K562 (cell line): ENCODE measurements at regions not wholly inside any gene's neighbourhood (a gene's known extent, or its start where the extent isn't known, plus 50 kb on each side); places are given as distances from the start of the nearest gene placed in this dataset.

Source experiments
- ATAC-seq: fragments of 200-7000 bp; cut with Tn5 transposase; 3 replicates; pipeline ENCODE4 v1.9.1; 2020; ENCODE audit warnings: moderate library complexity
- BruUV-seq: library from RNA; stranded (reverse); fragments of 400-500 nt; replicated peaks from 2 replicates; lab custom pipeline; 2021; lab: Mats Ljungman, UMichigan
- CTCF ChIA-PET: fragments of 300-600 bp; formaldehyde crosslinking; extraction: SDS; loops from one replicate; lab custom pipeline; 2021; ENCODE audit warnings: low intra/inter-chr PET ratio; lab: Yijun Ruan, JAX
- POLR2A ChIA-PET: fragments of 300-600, 350-650 bp; sonication (Branson Sonifier 250); formaldehyde crosslinking; extraction: SDS; loops from one replicate; lab custom pipeline; 2021; ENCODE audit warnings: antibody characterized with exemption, inconsistent platforms; lab: Yijun Ruan, JAX
- DNase-seq, 4 experiments: peaks; one replicate each; pipeline versions ENCODE4 v3.0.0 to v3.0.0-alpha.2; 2011 to 2018; ENCODE audit warnings: low spot score in 3 of 4, mixed read lengths in 3 of 4; ENCODE audit errors: extremely low read depth in 1 of 4
- FAIRE-seq: peaks from 2 replicates; lab custom pipeline; 2011; peaks lifted over from hg19 to GRCh38; lab: Jason Lieb, UNC
- H2AFZ ChIP-seq: 2 replicates; pipeline ENCODE4 v1.6.0; 2011; ENCODE audit warnings: low read depth, low read length, control low read depth, inconsistent platforms
- H3K27ac ChIP-seq: fragments of 200-600 bp; 3 replicates; pipeline ENCODE4 v1.8.0; 2011; ENCODE audit warnings: low read depth, mild to moderate bottlenecking, control low read depth, inconsistent platforms, low read length, moderate library complexity, mixed read lengths; ENCODE audit errors: extremely low read depth
- H3K27me3 ChIP-seq, 2 experiments: fragments of 300-600 bp in 1 of 2; 2 replicates in 1 of 2; 3 replicates in 1 of 2; pipeline versions ENCODE4 v1.6.0 to v1.8.0; 2011; ENCODE audit warnings: inconsistent platforms in 2 of 2, low read length in 2 of 2, mild to moderate bottlenecking in 1 of 2, mixed read lengths in 1 of 2, moderate library complexity in 1 of 2; ENCODE audit not compliant: control insufficient read depth in 2 of 2, insufficient read depth in 2 of 2
- H3K36me3 ChIP-seq: fragments of 300-600 bp; 3 replicates; pipeline ENCODE4 v1.8.0; 2011; ENCODE audit warnings: mild to moderate bottlenecking, low read length, inconsistent platforms; ENCODE audit not compliant: control insufficient read depth, insufficient read depth
- H3K4me1 ChIP-seq, 2 experiments: fragments of 200-600 bp in 1 of 2; replicated peaks in 1 of 2; 2 replicates in 1 of 2; 3 replicates in 1 of 2; pipeline versions ENCODE4 v1.5.1 to v1.8.0; 2011; ENCODE audit warnings: inconsistent platforms in 2 of 2, low read length in 2 of 2, mild to moderate bottlenecking in 1 of 2, mixed read lengths in 1 of 2, moderate library complexity in 1 of 2; ENCODE audit not compliant: control insufficient read depth in 2 of 2, insufficient read depth in 2 of 2
- H3K4me2 ChIP-seq: 2 replicates; pipeline ENCODE4 v1.6.1; 2011; ENCODE audit warnings: low read length, control low read depth, inconsistent platforms, mixed read lengths; ENCODE audit not compliant: insufficient read depth
- H3K4me3 ChIP-seq: fragments of 200-600 bp; sonication (generic), shearing (Covaris generic); 2 replicates; pipeline ENCODE4 v1.5.1; 2016; ENCODE audit warnings: control low read depth, inconsistent platforms
- H3K79me2 ChIP-seq: fragments of 200-600 bp; 3 replicates; pipeline ENCODE4 v1.8.0; 2011; ENCODE audit warnings: low read length, inconsistent platforms; ENCODE audit not compliant: control insufficient read depth, insufficient read depth
- H3K9ac ChIP-seq, 2 experiments: 2 replicates each; pipeline versions ENCODE4 v1.6.0 to v1.6.1; 2011; ENCODE audit warnings: low read depth in 2 of 2, low read length in 2 of 2, control low read depth in 1 of 2, inconsistent platforms in 1 of 2, mild to moderate bottlenecking in 1 of 2, mixed read lengths in 1 of 2; ENCODE audit not compliant: insufficient read depth in 1 of 2
- H3K9me1 ChIP-seq: one replicate; pipeline ENCODE4 v1.6.0; 2011; ENCODE audit warnings: inconsistent platforms, mild to moderate bottlenecking, low read length, moderate library complexity; ENCODE audit not compliant: control insufficient read depth, insufficient read depth
- H3K9me3 ChIP-seq: replicated peaks from 2 replicates; pipeline ENCODE4 v1.5.1; 2011; ENCODE audit warnings: low read depth, low read length, inconsistent platforms; ENCODE audit not compliant: control insufficient read depth, insufficient read depth
- H4K20me1 ChIP-seq: replicated peaks from 2 replicates; pipeline ENCODE4 v1.6.1; 2011; ENCODE audit warnings: low read length, inconsistent platforms, mixed read lengths; ENCODE audit not compliant: control insufficient read depth, insufficient read depth
- DDX20 ChIP-seq: fragments of 450-650 bp; IDR thresholded peaks from 2 replicates; pipeline ENCODE4 v1.6.1; 2016; ENCODE audit warnings: missing genetic modification characterization, low read depth, mild to moderate bottlenecking, missing compliant biosample characterization, moderate library complexity
- PTRF ChIP-seq: fragments of 450-650 bp; IDR thresholded peaks from 2 replicates; pipeline ENCODE4 v1.6.1; 2016; ENCODE audit warnings: mild to moderate bottlenecking, missing genetic modification characterization, missing compliant biosample characterization
- RAD51 ChIP-seq: fragments of 450-650 bp; IDR thresholded peaks from 2 replicates; pipeline ENCODE4 v1.7.1; 2016; ENCODE audit warnings: low read depth, mild to moderate bottlenecking, borderline replicate concordance
- SIN3A ChIP-seq, 2 experiments: fragments of 150-350 bp in 1 of 2; IDR thresholded peaks; 2 replicates each; pipeline ENCODE4 v1.6.1; 2011 to 2016; ENCODE audit warnings: borderline replicate concordance in 2 of 2, low read depth in 2 of 2, low read length in 2 of 2, mild to moderate bottlenecking in 2 of 2, moderate library complexity in 2 of 2; ENCODE audit not compliant: control insufficient read depth in 1 of 2
- ZNF324 ChIP-seq: fragments of 250-450 bp; sonication (Bioruptor Pico); IDR thresholded peaks from 2 replicates; pipeline ENCODE4 v1.4.0; 2020; ENCODE audit warnings: mild to moderate bottlenecking
- WGBS: fragments of 100-300 bp; shearing (Covaris generic); methylation state at CpG from one replicate; pipeline ENCODE4 v1.1.6; 2016; ENCODE audit warnings: low coverage, mixed read lengths; ENCODE audit not compliant: insufficient coverage; ENCODE audit errors: missing lambda C conversion rate; 5-methylcytosine and 5-hydroxymethylcytosine counted together
- in situ Hi-C: fragments of 300-500 bp; cut with MboI; formaldehyde crosslinking; loops from 4 replicates; pipeline ENCODE4 v1.15.0; 2018; ENCODE audit warnings: inconsistent platforms, mixed read lengths
- intact Hi-C: fragments of 100-400 bp; cut with micrococcal nuclease; formaldehyde crosslinking; loops from 2 replicates; pipeline ENCODE4 v1.14.2; 2022
- TF ChIP-seq, protein P1 (sequence below): fragments of 450-650 bp; IDR thresholded peaks from 2 replicates; pipeline ENCODE4 v1.6.1; 2018; ENCODE audit not compliant: partially characterized antibody

- TF ChIP-seq PTRF (tag) (no peak), DDX20 (no peak)
Measured at GRCh38 chr5:133694181-133694831, 82.0 kb upstream of the FSTL4 start (continued).

DNA sequence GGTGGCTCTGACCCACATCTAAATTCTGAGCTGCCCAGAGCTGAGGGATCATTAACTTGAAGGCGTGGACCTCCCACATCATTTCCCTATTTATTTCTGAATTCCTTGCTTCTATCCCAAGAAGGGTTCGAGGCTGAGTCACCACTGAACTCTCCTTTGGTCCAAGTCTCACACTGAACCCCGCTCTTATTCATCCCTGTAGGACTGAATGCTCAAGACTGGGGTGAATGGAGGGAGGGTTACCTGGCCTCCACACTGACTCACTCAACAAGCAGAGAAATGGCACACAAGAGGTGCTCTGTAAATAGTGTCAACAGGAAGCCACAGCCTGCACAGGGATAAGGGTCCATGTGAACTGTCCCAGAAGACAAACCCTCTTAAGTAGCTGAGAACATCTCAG lies 79.1 kb upstream of the FSTL4 start:
- ChIA-PET CTCF (no interaction called here), POLR2A (no interaction called here)
- WGBS = 0% methylated on average over 3 of the region's 3 CpGs
- Histone ChIP-seq H3K36me3 (no peaks in the 10 kb centered on the region), H2AFZ (no peak overlapping the region), H3K9me3 (no peaks in the 10 kb centered on the region), H3K9me1 (no peaks in the 10 kb centered on the region), H3K4me1 (peaks cover 5 to 6% of the 10 kb centered on the region in 2 experiments; a peak in 3 of 5 replicates), H3K4me3 (no peak overlapping the region), H4K20me1 (peaks cover 14% of the 10 kb centered on the region), H3K4me2 (no peak overlapping the region), H3K27me3 (peaks cover 4 to 33% of the 10 kb centered on the region in 2 experiments; a peak in 3 of 5 replicates), H3K27ac (no peak overlapping the region), H3K9ac (no peak overlapping the region), H3K79me2 (no peaks in the 10 kb centered on the region)
- in situ Hi-C loops = no loop called here
- FAIRE-seq (no peak), DNase-seq (no peak), ATAC-seq (no peak)
- BruUV-seq = no TSS peak
- intact Hi-C loops = no loop called here
- no peak for TF ChIP-seq RAD51
- no peak for TF ChIP-seq ZNF324 (CRISPR knock-in tag)
- TF ChIP-seq SIN3A (IDR thresholded peaks at IDR 0.05; ENCODE audit: borderline replicate concordance in 2 of 2, control insufficient read depth in 1 of 2, low read depth in 2 of 2, low read length in 2 of 2) = no peak
- TF ChIP-seq, protein P1, sequence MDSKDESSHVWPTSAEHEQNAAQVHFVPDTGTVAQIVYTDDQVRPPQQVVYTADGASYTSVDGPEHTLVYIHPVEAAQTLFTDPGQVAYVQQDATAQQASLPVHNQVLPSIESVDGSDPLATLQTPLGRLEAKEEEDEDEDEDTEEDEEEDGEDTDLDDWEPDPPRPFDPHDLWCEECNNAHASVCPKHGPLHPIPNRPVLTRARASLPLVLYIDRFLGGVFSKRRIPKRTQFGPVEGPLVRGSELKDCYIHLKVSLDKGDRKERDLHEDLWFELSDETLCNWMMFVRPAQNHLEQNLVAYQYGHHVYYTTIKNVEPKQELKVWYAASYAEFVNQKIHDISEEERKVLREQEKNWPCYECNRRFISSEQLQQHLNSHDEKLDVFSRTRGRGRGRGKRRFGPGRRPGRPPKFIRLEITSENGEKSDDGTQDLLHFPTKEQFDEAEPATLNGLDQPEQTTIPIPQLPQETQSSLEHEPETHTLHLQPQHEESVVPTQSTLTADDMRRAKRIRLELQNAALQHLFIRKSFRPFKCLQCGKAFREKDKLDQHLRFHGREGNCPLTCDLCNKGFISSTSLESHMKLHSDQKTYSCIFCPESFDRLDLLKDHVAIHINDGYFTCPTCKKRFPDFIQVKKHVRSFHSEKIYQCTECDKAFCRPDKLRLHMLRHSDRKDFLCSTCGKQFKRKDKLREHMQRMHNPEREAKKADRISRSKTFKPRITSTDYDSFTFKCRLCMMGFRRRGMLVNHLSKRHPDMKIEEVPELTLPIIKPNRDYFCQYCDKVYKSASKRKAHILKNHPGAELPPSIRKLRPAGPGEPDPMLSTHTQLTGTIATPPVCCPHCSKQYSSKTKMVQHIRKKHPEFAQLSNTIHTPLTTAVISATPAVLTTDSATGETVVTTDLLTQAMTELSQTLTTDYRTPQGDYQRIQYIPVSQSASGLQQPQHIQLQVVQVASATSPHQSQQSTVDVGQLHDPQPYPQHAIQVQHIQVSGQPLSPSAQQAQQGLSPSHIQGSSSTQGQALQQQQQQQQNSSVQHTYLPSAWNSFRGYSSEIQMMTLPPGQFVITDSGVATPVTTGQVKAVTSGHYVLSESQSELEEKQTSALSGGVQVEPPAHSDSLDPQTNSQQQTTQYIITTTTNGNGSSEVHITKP = no peak
